ENCODE measurements at regions not wholly inside any gene's neighbourhood (a gene's known extent, or its start where the extent isn't known, plus 50 kb on each side); places are given as distances from the start of the nearest gene placed in this dataset.
A peak's percentile ranks its signal among the peaks of the same experiment; 100 is the strongest.
"Not testable (repeated sequence)": the region's sequence is repeated elsewhere in the genome, so short reads cannot be mapped to it uniquely, and the experiment has no call there.

- DNase-seq (ENCODE audit: low spot score): not testable (repeated sequence)
Observed at GRCh38 chr11:67768001-67768730, 93.7 kb upstream of the ALDH3B2 start.

GRCh38 chr11:67761211-67761610 is 86.8 kb upstream of the ALDH3B2 start:
- DNase-seq (ENCODE audit: low spot score): not testable (repeated sequence)

GRCh38 chr11:67759321-67759720 is 84.9 kb upstream of the ALDH3B2 start:
- DNase-seq (ENCODE audit: low spot score): not testable (repeated sequence)

- DNase-seq (ENCODE audit: low spot score): not testable (repeated sequence)
Observed at GRCh38 chr11:67758467-67758866, 84.0 kb upstream of the ALDH3B2 start.

- DNase-seq (ENCODE audit: low spot score): not testable (repeated sequence)
Observed at GRCh38 chr11:67758009-67758408, 83.6 kb upstream of the ALDH3B2 start.

- not testable (repeated sequence) for DNase-seq (ENCODE audit: low spot score)
Observed at GRCh38 chr11:67753820-67754219, 79.4 kb upstream of the ALDH3B2 start.

GRCh38 chr11:67745181-67745726 is 70.8 kb upstream of the ALDH3B2 start:
- DNase-seq (ENCODE audit: low spot score): no peak

- DNase-seq (ENCODE audit: low spot score): not testable (repeated sequence)
Observed at GRCh38 chr11:67744231-67744630, 69.8 kb upstream of the ALDH3B2 start.

GRCh38 chr11:67738231-67738630 is 63.8 kb upstream of the ALDH3B2 start:
- not testable (repeated sequence) for DNase-seq (ENCODE audit: low spot score)

GRCh38 chr11:67737562-67738080 is 63.2 kb upstream of the ALDH3B2 start:
- not testable (repeated sequence) for DNase-seq (ENCODE audit: low spot score)

- peak; percentile 19 for DNase-seq (ENCODE audit: low spot score)
Observed at GRCh38 chr11:67732045-67732787, 57.8 kb upstream of the ALDH3B2 start.

- DNase-seq (ENCODE audit: low spot score): no peak
Observed at GRCh38 chr11:67731583-67731982, 57.2 kb upstream of the ALDH3B2 start.

- not testable (repeated sequence) for DNase-seq (ENCODE audit: low spot score)
Observed at GRCh38 chr11:67728163-67728571, 53.7 kb upstream of the ALDH3B2 start.

- peak; percentile 17 for DNase-seq (ENCODE audit: low spot score)
Observed at GRCh38 chr11:67727066-67728040, 52.9 kb upstream of the ALDH3B2 start.

Measured in CD4-positive, alpha-beta T cell treated with Interleukin-15 for 4 hours (primary cell).